ENCODE measurements at regions not wholly inside any gene's neighbourhood (a gene's known extent, or its start where the extent isn't known, plus 50 kb on each side); places are given as distances from the start of the nearest gene placed in this dataset.

- no peak for DNase-seq
- H3K27ac Mint-ChIP-seq: no peak overlapping the region
- POLR2A ChIA-PET: no interaction called here
- no peaks in the 10 kb centered on the region for H3K36me3 Mint-ChIP-seq (ENCODE audit: low read depth)
- H3K27me3 Mint-ChIP-seq: no peaks in the 10 kb centered on the region
- no peak overlapping the region for H3K4me3 Mint-ChIP-seq
- no peaks in the 10 kb centered on the region for H3K4me1 Mint-ChIP-seq
- CTCF ChIA-PET: no interaction called here
- H3K9me3 Mint-ChIP-seq: peaks cover 5% of the 10 kb centered on the region
Measured at GRCh38 chr18:28831476-28831875, 654.5 kb upstream of the CDH2 start.

GRCh38 chr18:28826107-28826506, 649.2 kb upstream of the CDH2 start:
- no peaks in the 10 kb centered on the region for H3K27me3 Mint-ChIP-seq
- no peak overlapping the region for H3K27ac Mint-ChIP-seq
- no peaks in the 10 kb centered on the region for H3K36me3 Mint-ChIP-seq (ENCODE audit: low read depth)
- ChIA-PET POLR2A (no interaction called here), CTCF (no interaction called here)
- peaks cover 4% of the 10 kb centered on the region for H3K9me3 Mint-ChIP-seq
- no peak overlapping the region for H3K4me3 Mint-ChIP-seq
- DNase-seq: no peak
- H3K4me1 Mint-ChIP-seq: no peaks in the 10 kb centered on the region

- no peaks in the 10 kb centered on the region for H3K27me3 Mint-ChIP-seq
- no peak for DNase-seq
- H3K9me3 Mint-ChIP-seq: peaks cover 2% of the 10 kb centered on the region
- ChIA-PET CTCF (no interaction called here), POLR2A (no interaction called here)
- no peaks in the 10 kb centered on the region for H3K4me1 Mint-ChIP-seq
- no peak overlapping the region for H3K27ac Mint-ChIP-seq
- no peaks in the 10 kb centered on the region for H3K36me3 Mint-ChIP-seq (ENCODE audit: low read depth)
- no peak overlapping the region for H3K4me3 Mint-ChIP-seq
Measured at GRCh38 chr18:28824183-28824574, 647.2 kb upstream of the CDH2 start.

- Mint-ChIP-seq H3K9me3 (peaks cover 2% of the 10 kb centered on the region), H3K4me1 (no peaks in the 10 kb centered on the region), H3K4me3 (no peak overlapping the region), H3K27me3 (no peaks in the 10 kb centered on the region), H3K36me3 (ENCODE audit: low read depth) (no peaks in the 10 kb centered on the region), H3K27ac (no peak overlapping the region)
- CTCF ChIA-PET: no interaction called here
- DNase-seq: no peak
- POLR2A ChIA-PET: no interaction called here
Measured at GRCh38 chr18:28823506-28824182, 646.7 kb upstream of the CDH2 start.

GRCh38 chr18:28820353-28820752, 643.4 kb upstream of the CDH2 start:
- no peak for DNase-seq
- no peaks in the 10 kb centered on the region for H3K27me3 Mint-ChIP-seq
- no peak overlapping the region for H3K4me3 Mint-ChIP-seq
- CTCF ChIA-PET: no interaction called here
- H3K4me1 Mint-ChIP-seq: no peaks in the 10 kb centered on the region
- no peaks in the 10 kb centered on the region for H3K36me3 Mint-ChIP-seq (ENCODE audit: low read depth)
- H3K27ac Mint-ChIP-seq: no peak overlapping the region
- POLR2A ChIA-PET: no interaction called here
- H3K9me3 Mint-ChIP-seq: no peaks in the 10 kb centered on the region

- Mint-ChIP-seq H3K36me3 (ENCODE audit: low read depth) (no peaks in the 10 kb centered on the region), H3K27me3 (no peaks in the 10 kb centered on the region), H3K4me1 (no peaks in the 10 kb centered on the region), H3K4me3 (no peak overlapping the region), H3K9me3 (peaks cover 2% of the 10 kb centered on the region), H3K27ac (no peak overlapping the region)
- ChIA-PET POLR2A (no interaction called here), CTCF (no interaction called here)
- DNase-seq: no peak
Measured at GRCh38 chr18:28816155-28816554, 639.2 kb upstream of the CDH2 start.

GRCh38 chr18:28814365-28814764, 637.4 kb upstream of the CDH2 start:
- CTCF ChIA-PET: no interaction called here
- H3K36me3 Mint-ChIP-seq (ENCODE audit: low read depth): no peaks in the 10 kb centered on the region
- DNase-seq: no peak
- no peaks in the 10 kb centered on the region for H3K27me3 Mint-ChIP-seq
- POLR2A ChIA-PET: no interaction called here
- no peak overlapping the region for H3K27ac Mint-ChIP-seq
- H3K4me1 Mint-ChIP-seq: no peaks in the 10 kb centered on the region
- H3K4me3 Mint-ChIP-seq: no peak overlapping the region
- H3K9me3 Mint-ChIP-seq: peaks cover 2% of the 10 kb centered on the region

- H3K36me3 Mint-ChIP-seq (ENCODE audit: low read depth): no peaks in the 10 kb centered on the region
- no peak for DNase-seq
- no peaks in the 10 kb centered on the region for H3K4me1 Mint-ChIP-seq
- no peaks in the 10 kb centered on the region for H3K9me3 Mint-ChIP-seq
- ChIA-PET POLR2A (no interaction called here), CTCF (no interaction called here)
- no peak overlapping the region for H3K27ac Mint-ChIP-seq
- H3K27me3 Mint-ChIP-seq: no peaks in the 10 kb centered on the region
- no peak overlapping the region for H3K4me3 Mint-ChIP-seq
Measured at GRCh38 chr18:28808373-28808772, 631.4 kb upstream of the CDH2 start.

GRCh38 chr18:28805491-28805890, 628.6 kb upstream of the CDH2 start:
- Mint-ChIP-seq H3K4me1 (no peaks in the 10 kb centered on the region), H3K4me3 (no peak overlapping the region), H3K36me3 (ENCODE audit: low read depth) (no peaks in the 10 kb centered on the region), H3K9me3 (peaks cover 7% of the 10 kb centered on the region), H3K27me3 (no peaks in the 10 kb centered on the region), H3K27ac (no peak overlapping the region)
- POLR2A ChIA-PET: no interaction called here
- DNase-seq: no peak
- CTCF ChIA-PET: no interaction called here

GRCh38 chr18:28804512-28805202, 627.7 kb upstream of the CDH2 start:
- Mint-ChIP-seq H3K27ac (no peak overlapping the region), H3K4me1 (no peaks in the 10 kb centered on the region), H3K27me3 (no peaks in the 10 kb centered on the region), H3K36me3 (ENCODE audit: low read depth) (no peaks in the 10 kb centered on the region), H3K4me3 (no peak overlapping the region), H3K9me3 (peaks cover 7% of the 10 kb centered on the region)
- ChIA-PET POLR2A (no interaction called here), CTCF (no interaction called here)
- DNase-seq: no peak

- POLR2A ChIA-PET: no interaction called here
- H3K36me3 Mint-ChIP-seq (ENCODE audit: low read depth): no peaks in the 10 kb centered on the region
Measured at GRCh38 chr18:28802546-28802945, 625.6 kb upstream of the CDH2 start.

GRCh38 chr18:28801876-28802275, 624.9 kb upstream of the CDH2 start:
- H3K27me3 Mint-ChIP-seq: no peaks in the 10 kb centered on the region
- H3K36me3 Mint-ChIP-seq (ENCODE audit: low read depth): no peaks in the 10 kb centered on the region
- no peak for DNase-seq
- POLR2A ChIA-PET: no interaction called here
- H3K9me3 Mint-ChIP-seq: peaks cover 11% of the 10 kb centered on the region
- H3K4me1 Mint-ChIP-seq: no peaks in the 10 kb centered on the region
- no peak overlapping the region for H3K27ac Mint-ChIP-seq
- CTCF ChIA-PET: no interaction called here
- no peak overlapping the region for H3K4me3 Mint-ChIP-seq

More at GRCh38 chr18:28802546-28802945, 625.6 kb upstream of the CDH2 start:
- DNase-seq: no peak
- Mint-ChIP-seq H3K27ac (no peak overlapping the region), H3K27me3 (no peaks in the 10 kb centered on the region), H3K4me1 (no peaks in the 10 kb centered on the region), H3K9me3 (peaks cover 11% of the 10 kb centered on the region), H3K4me3 (no peak overlapping the region)
- CTCF ChIA-PET: no interaction called here

GRCh38 chr18:28794459-28795245, 617.7 kb upstream of the CDH2 start:
- POLR2A ChIA-PET: no interaction called here
- Mint-ChIP-seq H3K27me3 (no peaks in the 10 kb centered on the region), H3K4me3 (no peak overlapping the region), H3K27ac (no peak overlapping the region), H3K36me3 (ENCODE audit: low read depth) (no peaks in the 10 kb centered on the region), H3K4me1 (peaks cover 2% of the 10 kb centered on the region), H3K9me3 (peaks cover 9% of the 10 kb centered on the region)
- CTCF ChIA-PET: no interaction called here
- DNase-seq: no peak

GRCh38 chr18:28793901-28794300, 617.0 kb upstream of the CDH2 start:
- Mint-ChIP-seq H3K4me3 (no peak overlapping the region), H3K27ac (no peak overlapping the region), H3K9me3 (peaks cover 9% of the 10 kb centered on the region), H3K36me3 (ENCODE audit: low read depth) (no peaks in the 10 kb centered on the region), H3K27me3 (no peaks in the 10 kb centered on the region), H3K4me1 (peaks cover 2% of the 10 kb centered on the region)
- ChIA-PET CTCF (no interaction called here), POLR2A (no interaction called here)
- DNase-seq: no peak
